Activated CD4-positive, alpha-beta T cell treated with anti-CD3 and anti-CD28 coated beads, Interleukin-2, amount 50 U/mL, for 16 hours (primary cell): ENCODE measurements at regions not wholly inside any gene's neighbourhood (a gene's known extent, or its start where the extent isn't known, plus 50 kb on each side); places are given as distances from the start of the nearest gene placed in this dataset.
"Not testable (repeated sequence)": the region's sequence is repeated elsewhere in the genome, so short reads cannot be mapped to it uniquely, and the experiment has no call there.

Source experiments
- DNase-seq: peaks from one replicate; pipeline ENCODE4 v3.0.0-alpha.2; 2020

GRCh38 chr6:148602136-148602535 lies 144.7 kb upstream of the UST start:
- DNase-seq: no peak

GRCh38 chr6:148608199-148608951 lies 138.5 kb upstream of the UST start:
- DNase-seq: no peak

- no peak for DNase-seq
These were observed 135.6 kb upstream of the UST start for GRCh38 chr6:148611213-148611612.

- DNase-seq: no peak
These were observed 134.8 kb upstream of the UST start for GRCh38 chr6:148612043-148612442.

GRCh38 chr6:148614602-148615001 lies 132.2 kb upstream of the UST start:
- DNase-seq: no peak

- no peak for DNase-seq
These were observed 130.0 kb upstream of the UST start for GRCh38 chr6:148616841-148617240.

GRCh38 chr6:148617530-148617929 lies 129.3 kb upstream of the UST start:
- DNase-seq: no peak

- no peak for DNase-seq
These were observed 126.9 kb upstream of the UST start for GRCh38 chr6:148619891-148620290.

GRCh38 chr6:148620579-148621298 lies 126.1 kb upstream of the UST start:
- DNase-seq: peak; percentile 79

- DNase-seq: no peak
These were observed 121.2 kb upstream of the UST start for GRCh38 chr6:148625609-148626008.

GRCh38 chr6:148628251-148628650 lies 118.6 kb upstream of the UST start:
- DNase-seq: no peak

- no peak for DNase-seq
These were observed 117.6 kb upstream of the UST start for GRCh38 chr6:148629181-148629580.

- DNase-seq: no peak
These were observed 117.0 kb upstream of the UST start for GRCh38 chr6:148629592-148630465.

- DNase-seq: no peak
These were observed 111.6 kb upstream of the UST start for GRCh38 chr6:148635070-148635743.

GRCh38 chr6:148641836-148642235 lies 105.0 kb upstream of the UST start:
- not testable (repeated sequence) for DNase-seq

GRCh38 chr6:148643208-148643607 lies 103.6 kb upstream of the UST start:
- not testable (repeated sequence) for DNase-seq

- DNase-seq: not testable (repeated sequence)
These were observed 101.8 kb upstream of the UST start for GRCh38 chr6:148645049-148645448.

- no peak for DNase-seq
These were observed 97.9 kb upstream of the UST start for GRCh38 chr6:148648754-148649453.

- no peak for DNase-seq
These were observed 97.3 kb upstream of the UST start for GRCh38 chr6:148649454-148649963.

- no peak for DNase-seq
These were observed 95.8 kb upstream of the UST start for GRCh38 chr6:148650941-148651505.

GRCh38 chr6:148652205-148652604 lies 94.6 kb upstream of the UST start:
- DNase-seq: no peak
